Renal cortex interstitium (tissue), 11 donors: ENCODE measurements at regions not wholly inside any gene's neighbourhood (a gene's known extent, or its start where the extent isn't known, plus 50 kb on each side); places are given as distances from the start of the nearest gene placed in this dataset.
"Not testable (repeated sequence)": the region's sequence is repeated elsewhere in the genome, so short reads cannot be mapped to it uniquely, and the experiment has no call there.

Source experiments
- DNase-seq, 11 donors: peaks; one replicate each; pipeline ENCODE4 v3.0.0-alpha.2; 2013; ENCODE audit warnings: low read depth in 9 of 11, low spot score in 4 of 11; ENCODE audit errors: extremely low read depth in 1 of 11

DNA sequence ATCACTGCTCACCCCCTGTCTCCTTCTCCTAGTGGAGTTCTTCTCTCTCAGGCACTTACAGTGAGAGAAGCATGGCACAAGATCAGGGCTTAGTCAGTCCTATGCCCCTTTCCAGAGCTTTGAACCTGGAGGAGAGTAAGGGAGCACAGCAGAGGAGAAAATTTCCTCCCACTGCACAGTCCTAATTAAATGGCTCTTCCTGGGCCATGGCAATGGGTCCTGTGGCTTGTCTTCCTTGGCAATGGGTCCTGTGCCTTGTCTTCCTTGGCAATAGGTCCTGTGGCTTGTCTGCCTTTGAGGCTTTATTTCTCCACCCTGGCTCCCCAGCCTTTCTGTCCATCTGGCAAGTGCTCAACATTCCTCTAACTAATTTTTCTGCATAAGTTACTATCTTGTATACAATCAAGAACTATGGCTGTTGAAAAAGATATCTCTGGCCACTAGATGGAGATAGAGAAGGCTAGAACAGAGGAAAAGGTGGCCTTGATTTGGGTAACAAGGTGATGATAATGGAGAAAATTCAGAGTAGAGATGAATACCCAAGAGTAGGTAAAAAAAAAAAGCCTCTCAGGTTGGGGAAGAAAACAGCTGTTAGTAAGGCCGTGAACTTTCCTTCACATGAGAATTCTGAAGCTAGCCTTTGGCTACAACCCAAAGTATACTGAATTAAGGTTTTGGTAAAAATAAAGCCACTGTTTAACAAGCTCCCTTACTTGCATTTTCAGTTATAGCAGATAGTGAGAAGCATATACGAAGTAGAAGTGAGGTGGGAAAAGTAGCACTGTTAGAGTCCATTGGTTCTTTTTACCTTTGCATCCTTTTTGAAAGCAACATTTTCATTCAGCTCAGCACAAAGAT is 504.9 kb downstream of the DOK5 start:
- peak in 4 of 11 donors; percentile 19 to 30 (median 24) for DNase-seq

DNA sequence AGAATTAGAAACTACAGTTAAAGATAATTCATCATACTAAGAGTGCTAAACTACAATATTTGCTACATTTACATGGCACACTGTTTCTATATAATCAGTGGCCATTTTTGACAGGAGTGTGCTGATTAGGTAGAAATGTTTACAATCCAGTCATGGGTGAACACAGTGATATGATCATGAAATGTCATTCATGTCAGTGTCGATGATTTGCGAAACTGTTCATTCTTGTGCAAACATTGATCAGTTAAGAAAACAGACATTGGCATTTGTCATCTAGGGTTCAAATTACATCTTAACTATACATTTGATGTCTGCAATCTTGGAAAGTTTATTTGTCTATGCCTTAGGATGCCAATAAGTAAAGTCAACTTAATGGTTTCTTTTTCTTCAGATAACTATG is 474.9 kb downstream of the DOK5 start:
- no peak for DNase-seq

DNA sequence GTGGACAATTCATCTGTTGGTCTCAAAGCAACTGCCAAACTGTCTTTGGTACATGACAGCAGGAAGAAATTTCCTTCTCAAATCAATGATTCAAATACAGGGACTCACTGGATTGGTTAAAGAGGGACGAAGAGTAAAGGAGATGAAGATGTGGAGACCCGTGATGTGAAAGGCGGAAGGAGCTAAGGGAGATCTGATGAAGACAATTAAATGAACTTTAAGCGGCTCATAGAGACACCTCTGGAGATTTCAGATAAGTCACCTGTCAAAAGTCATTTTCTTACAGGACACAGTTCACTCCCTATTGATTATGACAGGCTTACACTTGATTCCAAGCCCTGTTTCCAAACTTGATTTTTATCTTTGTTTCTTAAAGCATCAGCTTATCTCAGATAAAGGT is 466.3 kb downstream of the DOK5 start:
- DNase-seq: no peak

DNA sequence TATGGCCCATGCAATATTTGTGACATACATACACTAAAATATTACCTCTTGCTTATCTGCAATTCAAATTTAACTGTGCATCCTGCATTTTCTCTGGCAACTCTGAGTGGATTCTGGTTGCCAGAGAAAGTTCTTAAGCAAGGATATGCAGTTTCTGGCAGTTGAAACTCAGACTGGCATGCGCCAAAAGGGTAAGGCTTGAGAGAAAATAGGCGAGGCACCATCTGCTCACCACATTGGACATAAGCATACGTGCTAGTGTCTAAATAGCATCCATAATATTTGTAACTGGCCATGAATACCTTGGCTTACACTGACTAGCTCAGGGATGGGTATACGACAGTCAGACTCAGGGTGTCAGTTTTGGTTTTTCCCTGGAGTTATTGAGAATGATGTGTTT is 465.1 kb downstream of the DOK5 start:
- no peak for DNase-seq

DNA sequence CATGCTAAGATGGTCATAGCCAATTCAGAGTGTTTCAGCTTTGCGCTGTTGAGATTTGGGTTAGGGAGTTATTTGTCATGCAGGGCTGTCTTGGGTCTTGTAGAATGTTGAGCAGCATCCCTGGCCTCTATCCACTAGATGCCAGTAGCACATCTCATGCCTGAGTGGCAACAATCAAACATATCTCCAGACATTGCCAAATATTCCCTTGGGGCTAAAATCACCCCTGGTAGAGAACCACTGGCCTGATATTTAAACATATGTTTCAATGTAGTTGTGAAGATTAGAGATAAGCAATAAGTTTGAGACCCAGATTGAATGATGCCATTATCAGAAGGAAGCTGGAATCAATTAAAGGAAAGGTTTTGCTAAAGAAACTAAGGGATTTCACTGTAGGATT is 463.3 kb downstream of the DOK5 start:
- no peak for DNase-seq

DNA sequence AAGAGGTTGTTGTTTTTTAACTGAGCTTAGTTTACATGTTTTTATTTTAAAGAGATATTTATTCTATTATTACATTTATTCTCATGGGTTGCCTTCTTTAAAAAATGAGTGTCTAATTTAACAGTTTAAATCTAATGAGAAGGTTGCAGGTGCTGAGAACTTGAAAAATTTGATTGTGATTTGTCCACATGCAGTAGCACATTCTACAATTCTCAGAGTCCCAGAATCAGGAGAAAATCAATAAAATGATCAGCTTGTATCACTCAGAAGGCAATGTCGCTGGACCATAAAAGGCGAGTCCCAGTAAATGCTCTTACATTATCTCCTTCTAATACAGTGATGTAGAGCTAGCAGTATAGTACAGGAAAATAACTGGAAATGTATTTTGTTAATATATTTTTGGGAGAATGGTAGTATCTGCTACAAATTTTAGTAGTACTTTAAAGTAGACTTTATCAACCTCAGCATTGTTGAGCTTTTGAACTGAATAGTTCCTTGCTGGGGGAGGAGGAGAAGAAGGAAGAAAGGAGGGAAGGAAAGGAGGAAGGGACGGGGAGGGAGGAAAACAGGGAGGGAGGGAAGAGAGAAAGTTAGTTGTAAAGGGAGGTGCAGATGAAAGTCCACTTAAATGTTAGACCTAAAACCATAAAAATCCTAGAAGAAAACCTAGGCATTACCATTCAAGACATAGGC is 458.0 kb downstream of the DOK5 start:
- DNase-seq: no peak

DNA sequence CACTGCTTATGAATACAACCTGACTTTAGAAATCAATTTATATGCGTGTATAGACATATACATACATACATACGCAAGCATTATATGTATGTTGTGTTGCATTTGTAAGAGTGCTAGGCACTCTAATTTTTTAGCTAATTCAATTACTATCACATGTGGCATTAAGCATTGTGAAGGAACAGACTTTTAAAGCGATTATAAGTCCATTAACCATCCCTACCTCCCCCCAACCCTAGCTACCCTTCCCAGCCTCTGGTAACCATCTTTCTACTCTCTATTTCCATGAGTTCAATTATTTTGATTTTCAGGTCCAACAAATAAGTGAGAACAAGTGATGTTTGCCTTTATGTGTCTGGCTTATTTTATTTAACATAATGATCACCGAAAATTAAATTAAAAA is 453.8 kb downstream of the DOK5 start:
- no peak for DNase-seq

DNA sequence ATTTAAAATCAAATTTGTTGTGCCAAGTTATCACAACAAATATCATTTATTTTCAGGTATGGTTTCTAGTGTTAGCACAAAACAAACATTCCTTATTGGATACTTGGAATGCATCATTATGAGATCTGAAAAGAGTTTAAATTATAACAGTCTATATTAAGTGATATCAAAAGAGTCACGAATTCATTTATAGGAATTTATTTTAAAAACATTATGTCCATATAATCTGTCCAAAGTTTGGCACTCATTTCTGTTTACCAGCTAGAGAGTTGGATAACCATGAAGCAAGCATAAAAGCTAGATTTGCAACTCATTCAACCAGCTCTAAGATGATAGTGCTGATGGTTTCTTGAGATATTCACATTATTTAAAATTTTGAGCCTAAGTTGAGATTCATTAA is 453.2 kb downstream of the DOK5 start:
- no peak for DNase-seq

DNA sequence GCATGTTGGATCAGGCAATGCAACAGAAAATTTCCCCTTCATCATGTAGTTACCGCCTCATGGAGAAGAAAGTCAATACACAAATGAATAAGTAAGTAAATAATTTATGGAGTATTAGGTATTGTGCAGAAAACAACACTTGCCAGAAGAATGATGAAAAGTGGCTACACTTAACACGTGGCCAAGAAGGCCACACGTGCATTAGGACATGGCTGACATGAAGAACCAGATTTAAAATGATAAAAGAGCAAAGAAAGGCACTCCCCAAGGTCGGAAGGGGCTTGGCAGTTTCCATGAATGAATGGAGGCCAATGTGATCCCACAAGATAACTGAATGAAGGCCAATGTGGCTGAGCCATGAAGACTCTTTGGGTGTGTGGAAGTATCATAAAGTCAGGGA is 447.2 kb downstream of the DOK5 start:
- no peak for DNase-seq

DNA sequence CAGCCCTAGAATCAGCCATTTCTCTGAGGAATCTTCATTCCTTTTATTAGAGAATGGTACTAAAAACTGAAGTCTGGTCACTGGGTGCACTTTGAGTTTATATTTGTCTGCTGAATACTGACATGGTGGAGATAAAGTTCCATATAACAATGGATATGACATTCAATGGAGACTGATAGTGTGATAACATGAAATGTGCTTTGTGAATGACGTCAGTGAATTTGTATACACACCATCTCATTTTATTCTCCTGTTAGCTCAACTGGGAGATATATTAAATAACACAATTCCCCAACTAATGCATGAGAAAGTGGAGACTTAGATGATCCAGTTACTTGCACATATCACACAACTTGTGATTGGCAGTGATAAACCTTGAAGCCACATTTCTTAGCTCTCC is 446.7 kb downstream of the DOK5 start:
- DNase-seq: no peak

DNA sequence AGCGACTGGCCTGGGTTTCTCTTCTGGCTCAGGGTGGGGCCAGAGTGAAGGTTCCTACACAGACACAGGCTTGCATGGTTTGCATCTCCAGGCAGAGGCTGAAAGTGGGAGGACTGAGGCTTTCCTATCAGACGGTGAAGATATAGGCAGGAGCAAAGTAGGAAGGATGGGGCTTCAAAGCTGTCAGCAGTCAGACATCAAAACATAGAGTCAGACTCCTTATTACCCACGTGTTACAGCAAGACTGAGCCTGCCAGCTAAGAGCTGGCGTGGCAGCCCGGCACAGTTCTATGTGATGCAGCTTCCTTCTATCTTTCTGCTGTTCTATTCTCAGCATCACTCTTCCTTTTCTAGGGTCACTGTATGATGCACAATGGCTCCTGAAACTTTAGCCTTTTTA is 445.1 kb downstream of the DOK5 start:
- DNase-seq: no peak

DNA sequence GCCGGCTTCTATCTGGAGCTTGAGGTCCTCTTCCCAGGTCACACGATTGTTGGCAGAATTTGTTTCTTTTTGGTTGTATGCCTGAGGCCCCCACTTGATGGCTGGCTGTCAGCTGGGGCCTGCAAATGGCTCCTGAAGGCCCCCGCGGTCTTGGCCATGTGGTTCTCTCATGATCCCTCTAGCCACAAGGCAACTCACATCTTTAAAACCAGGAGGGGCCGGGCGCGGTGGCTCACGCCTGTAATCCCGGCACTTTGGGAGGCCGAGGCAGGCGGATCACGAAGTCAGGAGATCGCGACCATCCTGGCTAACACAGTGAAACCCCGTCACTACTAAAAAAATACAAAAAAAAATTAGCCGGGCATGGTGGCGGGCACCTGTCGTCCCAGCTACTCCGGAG is 443.6 kb downstream of the DOK5 start:
- not testable (repeated sequence) for DNase-seq

DNA sequence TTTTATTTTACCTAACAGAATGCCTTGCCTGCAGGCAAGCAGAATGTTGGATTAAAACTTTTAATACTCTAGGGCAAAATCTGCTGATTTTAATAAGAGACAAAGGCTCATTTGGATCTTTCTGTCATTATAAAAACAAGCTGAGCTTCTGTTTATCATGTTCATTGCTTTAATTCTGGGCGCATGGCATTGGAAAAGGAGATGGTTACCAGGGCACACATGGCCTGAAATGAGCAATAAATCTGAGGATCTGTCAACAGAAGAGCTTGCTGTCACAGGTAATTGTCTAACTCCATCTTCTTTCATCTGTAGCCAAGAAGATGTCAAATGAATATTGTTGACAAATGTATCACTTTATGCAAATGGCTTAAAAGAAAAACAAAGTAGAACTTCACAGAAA is 439.6 kb downstream of the DOK5 start:
- no peak for DNase-seq

DNA sequence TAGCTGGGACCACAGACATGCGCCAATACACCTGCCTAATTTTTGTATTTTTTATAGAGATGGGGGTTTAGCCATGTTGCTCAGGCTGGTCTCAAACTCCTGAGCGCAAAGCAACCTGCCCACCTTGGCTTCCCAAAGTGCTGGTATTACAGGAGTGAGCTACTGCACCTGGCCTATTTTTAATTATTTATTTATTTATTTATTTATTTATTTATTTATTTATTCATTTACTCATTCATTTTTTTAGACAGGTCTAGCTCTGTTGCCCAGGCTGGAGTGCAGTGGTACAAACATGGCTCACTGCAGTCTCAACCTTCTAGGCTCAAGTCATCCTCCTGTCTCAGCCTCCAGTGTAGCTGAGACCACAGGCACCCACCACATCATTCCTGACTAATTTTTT is 434.3 kb downstream of the DOK5 start:
- DNase-seq: no peak

DNA sequence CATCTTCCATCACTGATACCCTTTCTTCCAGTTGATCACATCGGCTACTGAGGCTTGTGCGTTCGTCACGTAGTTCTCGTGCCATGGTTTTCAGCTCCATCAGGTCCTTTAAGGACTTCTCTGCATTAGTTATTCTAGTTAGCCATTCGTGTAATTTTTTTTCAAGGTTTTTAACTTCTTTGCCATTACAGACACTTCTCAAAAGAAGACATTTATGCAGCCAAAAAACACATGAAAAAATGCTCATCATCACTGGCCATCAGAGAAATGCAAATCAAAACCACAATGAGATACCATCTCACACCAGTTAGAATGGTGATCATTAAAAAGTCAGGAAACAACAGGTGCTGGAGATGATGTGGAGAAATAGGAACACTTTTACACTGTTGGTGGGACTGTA is 430.7 kb downstream of the DOK5 start:
- DNase-seq: not testable (repeated sequence)

DNA sequence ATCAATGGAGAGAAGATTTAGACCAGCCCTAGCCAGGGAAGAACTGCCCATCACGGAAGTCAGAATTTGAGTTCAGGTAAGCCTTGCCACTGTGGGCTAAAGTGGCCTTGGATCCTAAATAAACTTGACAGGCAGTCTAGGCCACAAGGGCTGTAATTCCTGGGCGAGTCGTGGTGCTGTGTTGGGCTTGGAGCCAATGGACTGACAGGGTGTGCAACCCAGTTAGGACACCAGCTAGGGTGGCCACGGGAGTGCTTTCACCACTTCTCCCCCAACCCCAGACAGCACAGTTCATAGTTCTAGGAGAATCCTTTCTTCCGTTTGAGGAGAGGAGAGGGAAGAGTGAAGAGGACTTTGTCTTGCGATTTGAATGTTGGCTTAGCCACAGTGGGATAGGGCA is 422.4 kb downstream of the DOK5 start:
- DNase-seq: no peak

DNA sequence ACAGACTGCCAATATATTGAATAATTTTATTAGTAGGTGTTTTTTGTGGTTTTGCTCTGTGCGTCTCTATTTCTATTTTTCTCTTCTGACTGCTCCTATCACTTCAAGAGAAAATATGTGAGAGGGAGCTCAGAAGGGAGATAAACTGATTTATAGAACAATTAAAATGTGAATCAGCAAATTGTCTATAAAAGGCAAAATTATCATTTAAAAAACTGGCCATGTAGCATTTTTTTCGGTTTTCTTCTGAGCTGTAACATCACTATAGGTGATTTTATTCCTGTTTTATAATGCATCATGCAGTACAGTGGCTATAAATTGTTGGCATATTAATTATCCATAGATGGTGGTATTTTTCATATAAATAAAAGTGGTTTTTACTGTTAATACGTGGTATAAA is 416.5 kb downstream of the DOK5 start:
- no peak for DNase-seq

DNA sequence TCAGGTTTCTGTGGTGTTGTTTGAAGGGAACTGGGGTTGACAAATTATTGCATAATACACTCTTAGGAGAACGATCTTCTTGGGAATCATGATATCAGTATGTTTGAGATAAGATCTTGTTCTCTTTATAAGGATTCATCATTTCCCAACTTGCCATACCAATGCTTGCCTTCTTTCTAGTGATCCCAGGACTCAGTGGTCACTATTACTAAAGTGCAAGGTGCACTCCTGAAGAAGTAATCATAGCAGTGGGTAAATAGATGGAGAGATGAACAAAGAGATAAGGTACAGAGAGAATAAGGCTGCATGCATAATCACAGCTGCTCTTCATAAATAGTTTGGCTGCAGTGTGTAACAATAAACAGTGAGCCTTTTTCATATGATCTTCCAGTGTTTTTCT is 404.0 kb downstream of the DOK5 start:
- no peak for DNase-seq

DNA sequence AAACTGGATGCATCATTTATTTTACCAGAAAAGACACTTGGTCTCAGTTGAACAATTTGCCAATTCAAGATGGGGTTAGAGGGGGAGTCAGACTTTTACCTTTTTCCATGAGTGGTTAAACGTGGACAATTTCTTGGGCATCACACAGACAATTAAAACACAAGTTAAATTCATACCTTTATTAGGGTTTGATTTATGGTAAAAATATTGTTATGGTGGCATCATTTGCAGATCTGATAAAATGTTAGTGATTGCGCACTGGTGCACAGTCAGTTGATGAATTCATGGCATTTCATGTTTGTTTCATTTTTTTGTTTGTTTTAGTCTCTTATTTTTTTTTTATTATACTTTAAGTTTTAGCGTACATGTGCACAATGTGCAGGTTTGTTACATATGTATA is 399.9 kb downstream of the DOK5 start:
- no peak for DNase-seq

DNA sequence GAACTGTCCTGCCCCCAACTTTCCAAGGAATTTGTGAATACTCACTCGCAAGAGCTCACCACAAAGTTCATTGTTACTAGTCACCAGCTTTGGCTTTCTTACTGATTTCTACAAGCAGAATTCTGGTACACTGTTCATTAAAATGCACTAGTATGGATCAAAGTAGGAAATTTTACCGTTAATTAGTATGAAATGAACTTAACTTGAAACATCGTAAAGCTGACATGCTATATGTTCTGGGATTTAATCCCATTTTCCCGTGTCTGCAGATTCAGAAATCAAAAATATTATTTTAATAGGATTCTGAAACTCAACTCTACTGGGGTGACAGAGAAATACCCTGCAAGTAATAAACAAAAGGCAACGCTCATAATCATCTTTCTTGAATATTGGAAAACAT is 399.3 kb downstream of the DOK5 start:
- DNase-seq: no peak

DNA sequence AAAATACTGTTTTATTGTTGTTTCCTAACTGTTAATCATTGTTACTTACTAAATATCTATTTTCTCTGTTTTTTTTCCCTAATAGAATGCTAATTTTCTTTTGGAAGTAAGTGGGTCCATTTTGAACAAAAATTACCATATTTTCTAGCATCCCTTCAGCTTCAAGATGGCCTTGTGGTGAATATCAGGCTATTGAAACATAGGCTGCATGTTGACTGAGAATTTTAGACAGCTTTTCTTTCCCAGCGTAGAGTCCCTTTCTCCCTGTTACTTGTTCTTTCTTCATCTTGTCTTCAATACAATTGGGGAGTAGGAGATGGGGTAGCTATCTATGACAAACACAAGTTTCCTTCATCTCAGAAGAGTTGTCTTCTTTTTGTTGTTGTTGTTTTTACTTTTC is 397.0 kb downstream of the DOK5 start:
- DNase-seq: no peak
